K562 (cell line): ENCODE measurements at regions not wholly inside any gene's neighbourhood (a gene's known extent, or its start where the extent isn't known, plus 50 kb on each side); places are given as distances from the start of the nearest gene placed in this dataset.

Experiments
- ATAC-seq: fragments of 200-7000 bp; cut with Tn5 transposase; 3 replicates; pipeline ENCODE4 v1.9.1; 2020; ENCODE audit warnings: moderate library complexity
- BruUV-seq: library from RNA; stranded (reverse); fragments of 400-500 nt; replicated peaks from 2 replicates; lab custom pipeline; 2021; lab: Mats Ljungman, UMichigan
- CTCF ChIA-PET: fragments of 300-600 bp; formaldehyde crosslinking; extraction: SDS; loops from one replicate; lab custom pipeline; 2021; ENCODE audit warnings: low intra/inter-chr PET ratio; lab: Yijun Ruan, JAX
- POLR2A ChIA-PET: fragments of 300-600, 350-650 bp; sonication (Branson Sonifier 250); formaldehyde crosslinking; extraction: SDS; loops from one replicate; lab custom pipeline; 2021; ENCODE audit warnings: antibody characterized with exemption, inconsistent platforms; lab: Yijun Ruan, JAX
- DNase-seq, 4 experiments: peaks; one replicate each; pipeline versions ENCODE4 v3.0.0 to v3.0.0-alpha.2; 2011 to 2018; ENCODE audit warnings: low spot score in 3 of 4, mixed read lengths in 3 of 4; ENCODE audit errors: extremely low read depth in 1 of 4
- FAIRE-seq: peaks from 2 replicates; lab custom pipeline; 2011; peaks lifted over from hg19 to GRCh38; lab: Jason Lieb, UNC
- H2AFZ ChIP-seq: 2 replicates; pipeline ENCODE4 v1.6.0; 2011; ENCODE audit warnings: low read depth, low read length, control low read depth, inconsistent platforms
- H3K27ac ChIP-seq: fragments of 200-600 bp; 3 replicates; pipeline ENCODE4 v1.8.0; 2011; ENCODE audit warnings: low read depth, mild to moderate bottlenecking, control low read depth, inconsistent platforms, low read length, moderate library complexity, mixed read lengths; ENCODE audit errors: extremely low read depth
- H3K27me3 ChIP-seq, 2 experiments: fragments of 300-600 bp in 1 of 2; 2 replicates in 1 of 2; 3 replicates in 1 of 2; pipeline versions ENCODE4 v1.6.0 to v1.8.0; 2011; ENCODE audit warnings: inconsistent platforms in 2 of 2, low read length in 2 of 2, mild to moderate bottlenecking in 1 of 2, mixed read lengths in 1 of 2, moderate library complexity in 1 of 2; ENCODE audit not compliant: control insufficient read depth in 2 of 2, insufficient read depth in 2 of 2
- H3K36me3 ChIP-seq: fragments of 300-600 bp; 3 replicates; pipeline ENCODE4 v1.8.0; 2011; ENCODE audit warnings: mild to moderate bottlenecking, low read length, inconsistent platforms; ENCODE audit not compliant: control insufficient read depth, insufficient read depth
- H3K4me1 ChIP-seq, 2 experiments: fragments of 200-600 bp in 1 of 2; replicated peaks in 1 of 2; 2 replicates in 1 of 2; 3 replicates in 1 of 2; pipeline versions ENCODE4 v1.5.1 to v1.8.0; 2011; ENCODE audit warnings: inconsistent platforms in 2 of 2, low read length in 2 of 2, mild to moderate bottlenecking in 1 of 2, mixed read lengths in 1 of 2, moderate library complexity in 1 of 2; ENCODE audit not compliant: control insufficient read depth in 2 of 2, insufficient read depth in 2 of 2
- H3K4me2 ChIP-seq: 2 replicates; pipeline ENCODE4 v1.6.1; 2011; ENCODE audit warnings: low read length, control low read depth, inconsistent platforms, mixed read lengths; ENCODE audit not compliant: insufficient read depth
- H3K4me3 ChIP-seq: fragments of 200-600 bp; sonication (generic), shearing (Covaris generic); 2 replicates; pipeline ENCODE4 v1.5.1; 2016; ENCODE audit warnings: control low read depth, inconsistent platforms
- H3K79me2 ChIP-seq: fragments of 200-600 bp; 3 replicates; pipeline ENCODE4 v1.8.0; 2011; ENCODE audit warnings: low read length, inconsistent platforms; ENCODE audit not compliant: control insufficient read depth, insufficient read depth
- H3K9ac ChIP-seq, 2 experiments: 2 replicates each; pipeline versions ENCODE4 v1.6.0 to v1.6.1; 2011; ENCODE audit warnings: low read depth in 2 of 2, low read length in 2 of 2, control low read depth in 1 of 2, inconsistent platforms in 1 of 2, mild to moderate bottlenecking in 1 of 2, mixed read lengths in 1 of 2; ENCODE audit not compliant: insufficient read depth in 1 of 2
- H3K9me1 ChIP-seq: one replicate; pipeline ENCODE4 v1.6.0; 2011; ENCODE audit warnings: inconsistent platforms, mild to moderate bottlenecking, low read length, moderate library complexity; ENCODE audit not compliant: control insufficient read depth, insufficient read depth
- H3K9me3 ChIP-seq: replicated peaks from 2 replicates; pipeline ENCODE4 v1.5.1; 2011; ENCODE audit warnings: low read depth, low read length, inconsistent platforms; ENCODE audit not compliant: control insufficient read depth, insufficient read depth
- H4K20me1 ChIP-seq: replicated peaks from 2 replicates; pipeline ENCODE4 v1.6.1; 2011; ENCODE audit warnings: low read length, inconsistent platforms, mixed read lengths; ENCODE audit not compliant: control insufficient read depth, insufficient read depth
- BCL6 ChIP-seq: fragments of 250-450 bp; sonication (Bioruptor Pico); IDR thresholded peaks from 2 replicates; pipeline ENCODE4 v1.4.0; 2020
- EZH2 ChIP-seq: IDR thresholded peaks from 2 replicates; pipeline ENCODE4 v1.6.1; 2012; ENCODE audit warnings: low read depth, mild to moderate bottlenecking, inconsistent platforms, low read length, borderline replicate concordance
- KAT7 ChIP-seq: sonication (generic); formaldehyde crosslinking; IDR thresholded peaks from 2 replicates; pipeline ENCODE4 v1.8.0; 2022; ENCODE audit warnings: missing genetic modification reagents, mild to moderate bottlenecking, borderline replicate concordance
- KLF1 ChIP-seq: fragments of 450-650 bp; IDR thresholded peaks from 2 replicates; pipeline ENCODE4 v1.6.1; 2016; ENCODE audit warnings: missing genetic modification characterization, missing compliant biosample characterization
- ZBTB1 ChIP-seq: sonication (generic); formaldehyde crosslinking; IDR thresholded peaks from 2 replicates; pipeline ENCODE4 v1.8.1; 2023; ENCODE audit warnings: missing genetic modification reagents, low read depth, mild to moderate bottlenecking, borderline replicate concordance
- ZNF311 ChIP-seq: fragments of 250-450 bp; sonication (Bioruptor Pico); IDR thresholded peaks from 2 replicates; pipeline ENCODE4 v1.4.0; 2020; ENCODE audit warnings: mild to moderate bottlenecking, moderate library complexity
- WGBS: fragments of 100-300 bp; shearing (Covaris generic); methylation state at CpG from one replicate; pipeline ENCODE4 v1.1.6; 2016; ENCODE audit warnings: low coverage, mixed read lengths; ENCODE audit not compliant: insufficient coverage; ENCODE audit errors: missing lambda C conversion rate; 5-methylcytosine and 5-hydroxymethylcytosine counted together
- in situ Hi-C: fragments of 300-500 bp; cut with MboI; formaldehyde crosslinking; loops from 4 replicates; pipeline ENCODE4 v1.15.0; 2018; ENCODE audit warnings: inconsistent platforms, mixed read lengths
- intact Hi-C: fragments of 100-400 bp; cut with micrococcal nuclease; formaldehyde crosslinking; loops from 2 replicates; pipeline ENCODE4 v1.14.2; 2022

- no peak overlapping the region for H3K9ac ChIP-seq
- H3K4me2 ChIP-seq: no peak overlapping the region
- no peaks in the 10 kb centered on the region for H3K79me2 ChIP-seq
- WGBS: 0% methylated on average over 2 of the region's 2 CpGs
- no peaks in the 10 kb centered on the region for H4K20me1 ChIP-seq
- CTCF ChIA-PET: no interaction called here
- H3K4me3 ChIP-seq: no peak overlapping the region
- DNase-seq: no peak
- no peak for TF ChIP-seq KLF1 (tag)
- intact Hi-C loops: no loop called here
- no peak overlapping the region for H3K27ac ChIP-seq
- in situ Hi-C loops: no loop called here
- H3K36me3 ChIP-seq: no peaks in the 10 kb centered on the region
- POLR2A ChIA-PET: no interaction called here
- H3K27me3 ChIP-seq: no peaks in the 10 kb centered on the region
- FAIRE-seq: no peak
- no TSS peak for BruUV-seq
- no peaks in the 10 kb centered on the region for H3K4me1 ChIP-seq
- no peaks in the 10 kb centered on the region for H3K9me3 ChIP-seq
- H3K9me1 ChIP-seq: no peaks in the 10 kb centered on the region
- ATAC-seq: no peak
- H2AFZ ChIP-seq: no peak overlapping the region
These were observed 72.1 kb upstream of the DCAF12L2 start for GRCh38 chrX:126238220-126238619.

- no peaks in the 10 kb centered on the region for H3K4me1 ChIP-seq
- DNase-seq: no peak
- no peak overlapping the region for H2AFZ ChIP-seq
- no peak overlapping the region for H3K4me2 ChIP-seq
- BruUV-seq: no TSS peak
- intact Hi-C loops: no loop called here
- POLR2A ChIA-PET: no interaction called here
- WGBS: 0% methylated on average over 2 of the region's 10 CpGs
- H3K9me3 ChIP-seq: no peaks in the 10 kb centered on the region
- H4K20me1 ChIP-seq: no peaks in the 10 kb centered on the region
- no peak for ATAC-seq
- H3K27me3 ChIP-seq: no peaks in the 10 kb centered on the region
- no peak for TF ChIP-seq ZNF311 (CRISPR knock-in tag)
- no peak for TF ChIP-seq ZBTB1 (CRISPR knock-in tag)
- no peak for TF ChIP-seq KAT7 (CRISPR knock-in tag)
- TF ChIP-seq EZH2: no peak
- TF ChIP-seq BCL6 (CRISPR knock-in tag): no peak
- TF ChIP-seq, all 486 proteins: peak for 0
- H3K9me1 ChIP-seq: no peaks in the 10 kb centered on the region
- CTCF ChIA-PET: no interaction called here
- no peak overlapping the region for H3K9ac ChIP-seq
- in situ Hi-C loops: no loop called here
- H3K27ac ChIP-seq: no peak overlapping the region
- no peak for FAIRE-seq
- H3K36me3 ChIP-seq: no peaks in the 10 kb centered on the region
- no peak overlapping the region for H3K4me3 ChIP-seq
- H3K79me2 ChIP-seq: no peaks in the 10 kb centered on the region
These were observed 71.4 kb upstream of the DCAF12L2 start for GRCh38 chrX:126237524-126237923.
